ENCODE measurements at regions not wholly inside any gene's neighbourhood (a gene's known extent, or its start where the extent isn't known, plus 50 kb on each side); places are given as distances from the start of the nearest gene placed in this dataset.

DNA sequence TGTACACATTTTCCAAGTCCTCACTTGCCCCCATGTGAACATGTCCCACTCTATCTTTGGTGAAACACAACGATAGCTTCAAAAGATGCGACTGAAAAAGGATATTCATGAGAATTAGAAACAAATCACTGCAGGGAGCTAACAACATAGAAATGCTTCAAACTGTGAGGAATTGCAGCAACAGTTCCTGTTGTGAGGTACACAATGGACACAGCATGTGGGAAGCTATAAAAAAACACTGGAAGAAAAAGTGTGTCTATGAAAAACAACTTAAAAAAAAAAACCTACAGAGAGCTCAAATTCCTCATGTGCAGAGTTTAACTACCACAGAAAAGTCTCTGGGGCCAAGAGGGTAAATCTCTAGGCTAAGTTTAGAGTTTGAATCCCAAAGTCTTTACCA is 51.6 kb upstream of the BLTP1 start:
- WGBS, 3 donors = 49 to 58% (median 54%) methylated on average over 2 of the region's 2 CpGs
- Histone ChIP-seq H3K4me1 (ENCODE audit: control insufficient read depth in 3 of 3, insufficient read depth in 2 of 3, low read depth in 1 of 3, low read length in 2 of 3) (no peaks in the 10 kb centered on the region), H3K9me3 (ENCODE audit: control insufficient read depth in 2 of 2, insufficient read depth in 1 of 2, low read depth in 1 of 2, low read length in 1 of 2) (no peaks in the 10 kb centered on the region), H3K36me3 (ENCODE audit: control insufficient read depth in 3 of 3, insufficient read depth in 2 of 3, low read depth in 1 of 3, low read length in 3 of 3) (no peaks in the 10 kb centered on the region), H3K27me3 (ENCODE audit: control insufficient read depth in 3 of 3, insufficient read depth in 3 of 3, low read length in 3 of 3) (no peaks in the 10 kb centered on the region), H3K27ac (ENCODE audit: low read depth in 1 of 3, low read length in 2 of 3) (no peak overlapping the region), H3K4me3 (ENCODE audit: low read depth in 1 of 3, low read length in 3 of 3) (no peak overlapping the region)
- no peak for FAIRE-seq
- no peak for DNase-seq

GRCh38 chr4:122099896-122100295 is 52.2 kb upstream of the BLTP1 start:
- Histone ChIP-seq H3K27me3 (ENCODE audit: control insufficient read depth in 3 of 3, insufficient read depth in 3 of 3, low read length in 3 of 3) (no peaks in the 10 kb centered on the region), H3K4me1 (ENCODE audit: control insufficient read depth in 3 of 3, insufficient read depth in 2 of 3, low read depth in 1 of 3, low read length in 2 of 3) (no peaks in the 10 kb centered on the region), H3K4me3 (ENCODE audit: low read depth in 1 of 3, low read length in 3 of 3) (no peak overlapping the region), H3K27ac (ENCODE audit: low read depth in 1 of 3, low read length in 2 of 3) (no peak overlapping the region), H3K9me3 (ENCODE audit: control insufficient read depth in 2 of 2, insufficient read depth in 1 of 2, low read depth in 1 of 2, low read length in 1 of 2) (no peaks in the 10 kb centered on the region), H3K36me3 (ENCODE audit: control insufficient read depth in 3 of 3, insufficient read depth in 2 of 3, low read depth in 1 of 3, low read length in 3 of 3) (no peaks in the 10 kb centered on the region)
- DNase-seq = no peak
- WGBS, 3 donors = 82 to 93% (median 83%) methylated on average over 2 of the region's 2 CpGs
- FAIRE-seq = no peak

DNA sequence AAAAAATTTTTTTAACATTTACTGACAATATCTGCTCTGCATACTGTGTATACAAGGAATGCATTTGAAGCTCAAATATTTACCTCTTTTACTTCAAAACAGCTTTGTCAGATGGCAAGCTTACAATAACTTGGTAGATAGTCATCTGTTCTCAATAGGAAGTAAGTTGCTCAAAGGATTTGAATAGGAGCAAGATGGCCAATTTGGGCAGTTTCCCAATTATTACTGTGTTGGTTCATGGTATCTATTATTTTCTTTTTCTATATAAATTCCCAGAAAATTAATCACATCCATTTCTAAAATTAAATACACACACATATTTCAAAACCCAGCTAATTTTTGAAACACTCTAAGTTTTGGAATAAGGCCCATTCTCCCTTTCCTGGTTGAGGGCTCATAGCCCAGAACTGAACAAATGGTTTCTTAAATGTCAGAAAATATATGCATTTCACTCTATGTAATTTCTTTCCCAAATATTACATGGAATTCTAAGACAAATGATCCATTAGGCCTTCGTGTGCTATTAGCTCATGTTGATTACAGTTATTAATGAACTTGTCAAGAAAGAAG is 60.2 kb upstream of the BLTP1 start:
- H3K36me3 ChIP-seq (ENCODE audit: control insufficient read depth in 3 of 3, insufficient read depth in 2 of 3, low read depth in 1 of 3, low read length in 3 of 3) = no peaks in the 10 kb centered on the region
- no peaks in the 10 kb centered on the region for H3K9me3 ChIP-seq (ENCODE audit: control insufficient read depth in 2 of 2, insufficient read depth in 1 of 2, low read depth in 1 of 2, low read length in 1 of 2)
- H3K27ac ChIP-seq (ENCODE audit: low read depth in 1 of 3, low read length in 2 of 3) = no peak overlapping the region
- no peak overlapping the region for H3K4me3 ChIP-seq (ENCODE audit: low read depth in 1 of 3, low read length in 3 of 3)
- WGBS, 3 donors = 55 to 56% (median 56%) methylated on average over 1 of the region's 1 CpG
- H3K27me3 ChIP-seq (ENCODE audit: control insufficient read depth in 3 of 3, insufficient read depth in 3 of 3, low read length in 3 of 3) = no peaks in the 10 kb centered on the region
- DNase-seq (no peak), FAIRE-seq (no peak)
- H3K4me1 ChIP-seq (ENCODE audit: control insufficient read depth in 3 of 3, insufficient read depth in 2 of 3, low read depth in 1 of 3, low read length in 2 of 3) = no peaks in the 10 kb centered on the region

- FAIRE-seq = no peak
- Histone ChIP-seq H3K4me3 (ENCODE audit: low read depth in 1 of 3, low read length in 3 of 3) (no peak overlapping the region), H3K9me3 (ENCODE audit: control insufficient read depth in 2 of 2, insufficient read depth in 1 of 2, low read depth in 1 of 2, low read length in 1 of 2) (no peaks in the 10 kb centered on the region), H3K27ac (ENCODE audit: low read depth in 1 of 3, low read length in 2 of 3) (no peak overlapping the region), H3K4me1 (ENCODE audit: control insufficient read depth in 3 of 3, insufficient read depth in 2 of 3, low read depth in 1 of 3, low read length in 2 of 3) (no peaks in the 10 kb centered on the region), H3K36me3 (ENCODE audit: control insufficient read depth in 3 of 3, insufficient read depth in 2 of 3, low read depth in 1 of 3, low read length in 3 of 3) (no peaks in the 10 kb centered on the region), H3K27me3 (ENCODE audit: control insufficient read depth in 3 of 3, insufficient read depth in 3 of 3, low read length in 3 of 3) (no peaks in the 10 kb centered on the region)
- no peak for DNase-seq
- 78 to 83% (median 83%) methylated on average over 1 of the region's 1 CpG for WGBS, 3 donors
Observed at GRCh38 chr4:122091397-122091796, 60.7 kb upstream of the BLTP1 start.

GRCh38 chr4:122090989-122091388 is 61.1 kb upstream of the BLTP1 start:
- WGBS, 3 donors = 50 to 65% (median 64%) methylated on average over 1 of the region's 1 CpG
- no peak for FAIRE-seq
- no peaks in the 10 kb centered on the region for H3K27me3 ChIP-seq (ENCODE audit: control insufficient read depth in 3 of 3, insufficient read depth in 3 of 3, low read length in 3 of 3)
- H3K9me3 ChIP-seq (ENCODE audit: control insufficient read depth in 2 of 2, insufficient read depth in 1 of 2, low read depth in 1 of 2, low read length in 1 of 2) = no peaks in the 10 kb centered on the region
- H3K4me1 ChIP-seq (ENCODE audit: control insufficient read depth in 3 of 3, insufficient read depth in 2 of 3, low read depth in 1 of 3, low read length in 2 of 3) = no peaks in the 10 kb centered on the region
- no peak for DNase-seq
- no peak overlapping the region for H3K4me3 ChIP-seq (ENCODE audit: low read depth in 1 of 3, low read length in 3 of 3)
- H3K27ac ChIP-seq (ENCODE audit: low read depth in 1 of 3, low read length in 2 of 3) = no peak overlapping the region
- H3K36me3 ChIP-seq (ENCODE audit: control insufficient read depth in 3 of 3, insufficient read depth in 2 of 3, low read depth in 1 of 3, low read length in 3 of 3) = no peaks in the 10 kb centered on the region

GRCh38 chr4:122086338-122087065 is 65.6 kb upstream of the BLTP1 start:
- Histone ChIP-seq H3K4me1 (ENCODE audit: control insufficient read depth in 3 of 3, insufficient read depth in 2 of 3, low read depth in 1 of 3, low read length in 2 of 3) (no peaks in the 10 kb centered on the region), H3K4me3 (ENCODE audit: low read depth in 1 of 3, low read length in 3 of 3) (no peak overlapping the region), H3K27me3 (ENCODE audit: control insufficient read depth in 3 of 3, insufficient read depth in 3 of 3, low read length in 3 of 3) (no peaks in the 10 kb centered on the region), H3K9me3 (ENCODE audit: control insufficient read depth in 2 of 2, insufficient read depth in 1 of 2, low read depth in 1 of 2, low read length in 1 of 2) (no peaks in the 10 kb centered on the region), H3K27ac (ENCODE audit: low read depth in 1 of 3, low read length in 2 of 3) (no peak overlapping the region), H3K36me3 (ENCODE audit: control insufficient read depth in 3 of 3, insufficient read depth in 2 of 3, low read depth in 1 of 3, low read length in 3 of 3) (no peaks in the 10 kb centered on the region)
- WGBS, 3 donors = 44 to 54% (median 52%) methylated on average over 4 of the region's 4 CpGs
- DNase-seq (peak in 1 of 2 donors; percentile 4), FAIRE-seq (no peak)

- Histone ChIP-seq H3K4me1 (ENCODE audit: control insufficient read depth in 3 of 3, insufficient read depth in 2 of 3, low read depth in 1 of 3, low read length in 2 of 3) (no peaks in the 10 kb centered on the region), H3K4me3 (ENCODE audit: low read depth in 1 of 3, low read length in 3 of 3) (no peak overlapping the region), H3K27ac (ENCODE audit: low read depth in 1 of 3, low read length in 2 of 3) (no peak overlapping the region), H3K27me3 (ENCODE audit: control insufficient read depth in 3 of 3, insufficient read depth in 3 of 3, low read length in 3 of 3) (no peaks in the 10 kb centered on the region), H3K36me3 (ENCODE audit: control insufficient read depth in 3 of 3, insufficient read depth in 2 of 3, low read depth in 1 of 3, low read length in 3 of 3) (no peaks in the 10 kb centered on the region), H3K9me3 (ENCODE audit: control insufficient read depth in 2 of 2, insufficient read depth in 1 of 2, low read depth in 1 of 2, low read length in 1 of 2) (no peaks in the 10 kb centered on the region)
- WGBS, 3 donors = 0 to 38% (median 4%) methylated on average over 1 of the region's 1 CpG
- FAIRE-seq (no peak), DNase-seq (no peak)
Observed at GRCh38 chr4:122083989-122084388, 68.1 kb upstream of the BLTP1 start.

GRCh38 chr4:122083351-122083750 is 68.8 kb upstream of the BLTP1 start:
- no peaks in the 10 kb centered on the region for H3K27me3 ChIP-seq (ENCODE audit: control insufficient read depth in 3 of 3, insufficient read depth in 3 of 3, low read length in 3 of 3)
- H3K4me1 ChIP-seq (ENCODE audit: control insufficient read depth in 3 of 3, insufficient read depth in 2 of 3, low read depth in 1 of 3, low read length in 2 of 3) = no peaks in the 10 kb centered on the region
- WGBS, 3 donors = 68 to 82% (median 78%) methylated on average over 1 of the region's 1 CpG
- no peak overlapping the region for H3K27ac ChIP-seq (ENCODE audit: low read depth in 1 of 3, low read length in 2 of 3)
- H3K36me3 ChIP-seq (ENCODE audit: control insufficient read depth in 3 of 3, insufficient read depth in 2 of 3, low read depth in 1 of 3, low read length in 3 of 3) = no peaks in the 10 kb centered on the region
- no peak overlapping the region for H3K4me3 ChIP-seq (ENCODE audit: low read depth in 1 of 3, low read length in 3 of 3)
- FAIRE-seq (no peak), DNase-seq (no peak)
- no peaks in the 10 kb centered on the region for H3K9me3 ChIP-seq (ENCODE audit: control insufficient read depth in 2 of 2, insufficient read depth in 1 of 2, low read depth in 1 of 2, low read length in 1 of 2)

DNA sequence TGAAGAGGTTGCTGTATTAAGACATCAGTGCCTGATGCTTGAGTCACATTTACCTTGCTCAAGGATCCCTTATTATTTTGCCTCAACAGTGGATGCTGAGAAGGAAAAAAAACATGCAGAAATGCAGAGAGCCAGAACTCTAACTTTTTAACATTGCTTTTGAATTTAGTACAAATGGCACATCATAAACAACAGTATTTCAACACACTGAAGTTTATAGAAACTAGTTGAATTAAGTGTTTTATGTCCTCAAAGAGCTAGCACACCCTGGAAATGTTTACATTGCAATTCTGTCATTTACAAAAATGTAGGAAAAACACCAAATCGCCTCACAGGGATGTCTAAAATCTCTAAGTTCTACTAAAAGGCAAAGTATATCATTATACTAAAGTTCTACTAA is 69.5 kb upstream of the BLTP1 start:
- Histone ChIP-seq H3K27me3 (ENCODE audit: control insufficient read depth in 3 of 3, insufficient read depth in 3 of 3, low read length in 3 of 3) (no peaks in the 10 kb centered on the region), H3K4me1 (ENCODE audit: control insufficient read depth in 3 of 3, insufficient read depth in 2 of 3, low read depth in 1 of 3, low read length in 2 of 3) (no peaks in the 10 kb centered on the region), H3K27ac (ENCODE audit: low read depth in 1 of 3, low read length in 2 of 3) (no peak overlapping the region), H3K9me3 (ENCODE audit: control insufficient read depth in 2 of 2, insufficient read depth in 1 of 2, low read depth in 1 of 2, low read length in 1 of 2) (no peaks in the 10 kb centered on the region), H3K36me3 (ENCODE audit: control insufficient read depth in 3 of 3, insufficient read depth in 2 of 3, low read depth in 1 of 3, low read length in 3 of 3) (no peaks in the 10 kb centered on the region), H3K4me3 (ENCODE audit: low read depth in 1 of 3, low read length in 3 of 3) (no peak overlapping the region)
- 49 to 58% (median 57%) methylated on average over 1 of the region's 1 CpG for WGBS, 3 donors
- FAIRE-seq (no peak), DNase-seq (no peak)
